Vagina (tissue), 2 donors: ENCODE measurements at regions not wholly inside any gene's neighbourhood (a gene's known extent, or its start where the extent isn't known, plus 50 kb on each side); places are given as distances from the start of the nearest gene placed in this dataset.

Source experiments
- POLR2A ChIP-seq, 2 donors: fragments of 450-650 bp; IDR thresholded peaks; one replicate each; pipeline ENCODE4 v1.6.1; 2017; ENCODE audit warnings: antibody characterized with exemption in 2 of 2, mild to moderate bottlenecking in 2 of 2, moderate library complexity in 2 of 2
- POLR2AphosphoS5 ChIP-seq, 2 donors: sonication (generic); formaldehyde crosslinking; IDR thresholded peaks; one replicate each; pipeline ENCODE4 v1.9.0; 2017; ENCODE audit warnings: antibody characterized with exemption in 2 of 2, mild to moderate bottlenecking in 2 of 2, low read depth in 1 of 2; ENCODE audit not compliant: insufficient read depth in 1 of 2
- TF ChIP-seq, protein P1 (sequence below), 3 experiments: fragments of 450-650 bp in 2 of 3; fragments of 200-600 bp in 1 of 3; sonication (generic) in 1 of 3; IDR thresholded peaks; one replicate each; pipeline ENCODE4 v1.5.1; 2017 to 2019; ENCODE audit warnings: antibody characterized with exemption in 3 of 3, mild to moderate bottlenecking in 2 of 3, moderate library complexity in 2 of 3

DNA sequence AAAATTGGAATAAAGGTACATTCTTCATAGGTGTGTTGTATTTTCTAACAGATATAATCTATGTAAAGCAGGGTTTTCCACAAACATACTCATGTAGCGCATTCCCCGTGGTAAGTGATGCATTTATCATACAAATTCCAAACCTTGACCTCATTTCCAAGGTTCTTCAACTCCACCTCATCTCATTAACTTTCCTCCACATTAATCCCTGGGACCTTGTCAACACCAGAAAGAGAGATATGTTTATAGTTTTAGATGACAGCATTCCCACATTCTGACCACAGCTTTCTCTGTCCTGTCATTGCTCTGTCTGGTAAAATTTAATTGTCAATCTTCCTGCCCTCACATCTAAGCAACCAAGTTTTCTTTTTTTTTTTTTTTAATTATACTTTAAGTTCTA is 415.1 kb downstream of the TMEM161B start:
- TF ChIP-seq POLR2A (IDR thresholded peaks at IDR 0.05) (no peak), POLR2AphosphoS5 (IDR thresholded peaks at IDR 0.05; ENCODE audit: insufficient read depth in 1 of 2, low read depth in 1 of 2) (no peak)
- TF ChIP-seq, protein P1, sequence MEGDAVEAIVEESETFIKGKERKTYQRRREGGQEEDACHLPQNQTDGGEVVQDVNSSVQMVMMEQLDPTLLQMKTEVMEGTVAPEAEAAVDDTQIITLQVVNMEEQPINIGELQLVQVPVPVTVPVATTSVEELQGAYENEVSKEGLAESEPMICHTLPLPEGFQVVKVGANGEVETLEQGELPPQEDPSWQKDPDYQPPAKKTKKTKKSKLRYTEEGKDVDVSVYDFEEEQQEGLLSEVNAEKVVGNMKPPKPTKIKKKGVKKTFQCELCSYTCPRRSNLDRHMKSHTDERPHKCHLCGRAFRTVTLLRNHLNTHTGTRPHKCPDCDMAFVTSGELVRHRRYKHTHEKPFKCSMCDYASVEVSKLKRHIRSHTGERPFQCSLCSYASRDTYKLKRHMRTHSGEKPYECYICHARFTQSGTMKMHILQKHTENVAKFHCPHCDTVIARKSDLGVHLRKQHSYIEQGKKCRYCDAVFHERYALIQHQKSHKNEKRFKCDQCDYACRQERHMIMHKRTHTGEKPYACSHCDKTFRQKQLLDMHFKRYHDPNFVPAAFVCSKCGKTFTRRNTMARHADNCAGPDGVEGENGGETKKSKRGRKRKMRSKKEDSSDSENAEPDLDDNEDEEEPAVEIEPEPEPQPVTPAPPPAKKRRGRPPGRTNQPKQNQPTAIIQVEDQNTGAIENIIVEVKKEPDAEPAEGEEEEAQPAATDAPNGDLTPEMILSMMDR (IDR thresholded peaks at IDR 0.05), result no peak
